HG02884 (cell line): ENCODE measurements at regions not wholly inside any gene's neighbourhood (a gene's known extent, or its start where the extent isn't known, plus 50 kb on each side); places are given as distances from the start of the nearest gene placed in this dataset.
"Not testable (repeated sequence)": the region's sequence is repeated elsewhere in the genome, so short reads cannot be mapped to it uniquely, and the experiment has no call there.

Source experiments
- ATAC-seq: cut with Tn5 transposase; IDR thresholded peaks from one replicate; pipeline ENCODE4 v1.9.1; 2021; ENCODE audit warnings: mild to moderate bottlenecking, moderate library complexity; ENCODE audit not compliant: unreplicated experiment

DNA sequence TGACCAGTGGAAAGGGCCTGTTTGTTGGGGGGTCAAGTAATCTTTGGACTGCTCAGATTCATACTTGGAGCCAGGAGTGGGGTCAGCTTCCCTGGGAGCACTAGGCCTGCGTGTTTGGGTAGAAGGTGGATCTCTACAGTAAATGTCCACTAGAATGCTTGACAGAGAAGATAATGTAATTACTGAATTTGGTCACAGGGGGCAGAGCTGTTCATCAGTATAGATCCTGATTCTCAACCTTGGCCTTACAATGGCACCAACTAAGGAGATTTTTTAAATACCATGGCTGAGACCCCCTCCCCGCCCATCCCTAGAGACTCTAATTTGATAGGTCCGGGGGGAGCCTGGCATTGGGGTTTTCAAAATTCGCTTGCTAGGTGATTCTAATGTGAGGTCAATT, 217.5 kb upstream of the PLXNA2 start:
- no peak for ATAC-seq

DNA sequence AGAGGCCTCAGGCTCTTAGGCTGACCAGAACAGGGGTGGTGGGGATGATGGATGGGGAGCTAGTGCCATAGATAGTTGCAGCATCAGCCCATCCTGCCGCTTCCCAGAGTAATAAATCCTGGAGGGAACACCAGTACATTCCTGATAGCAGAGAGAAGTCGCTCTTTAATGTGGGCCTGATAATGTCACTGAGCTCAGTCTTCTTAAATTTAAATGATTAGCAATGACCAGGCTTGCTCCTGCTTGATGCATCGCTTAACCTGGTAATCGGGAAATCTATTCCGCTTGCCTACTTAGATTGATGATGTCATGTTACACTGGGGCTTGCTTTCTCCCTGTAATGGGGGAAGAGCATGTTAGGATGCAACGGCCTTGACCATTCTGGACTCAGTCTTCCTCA, 218.6 kb upstream of the PLXNA2 start:
- no peak for ATAC-seq

DNA sequence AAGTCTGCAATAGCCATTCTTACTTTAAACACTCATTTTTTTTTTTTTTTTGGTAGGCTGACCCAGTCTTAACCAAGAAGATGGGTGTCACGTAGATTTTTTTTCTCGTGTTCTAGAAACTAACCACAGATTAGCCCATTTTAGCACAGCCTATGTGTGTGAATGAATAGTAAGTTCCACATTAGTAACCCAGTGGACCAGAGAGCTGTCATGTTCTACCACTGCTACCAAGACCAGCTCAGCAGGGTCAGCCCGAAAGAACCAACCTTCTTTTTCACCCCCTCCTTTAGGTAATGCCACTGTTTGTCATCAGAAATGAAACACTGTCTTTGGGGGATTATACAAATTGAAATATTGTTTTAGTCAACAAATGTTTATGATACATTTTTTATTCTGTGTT, 221.1 kb upstream of the PLXNA2 start:
- ATAC-seq = no peak

GRCh38 chr1:208465786-208466590, 221.8 kb upstream of the PLXNA2 start:
- ATAC-seq = no peak

DNA sequence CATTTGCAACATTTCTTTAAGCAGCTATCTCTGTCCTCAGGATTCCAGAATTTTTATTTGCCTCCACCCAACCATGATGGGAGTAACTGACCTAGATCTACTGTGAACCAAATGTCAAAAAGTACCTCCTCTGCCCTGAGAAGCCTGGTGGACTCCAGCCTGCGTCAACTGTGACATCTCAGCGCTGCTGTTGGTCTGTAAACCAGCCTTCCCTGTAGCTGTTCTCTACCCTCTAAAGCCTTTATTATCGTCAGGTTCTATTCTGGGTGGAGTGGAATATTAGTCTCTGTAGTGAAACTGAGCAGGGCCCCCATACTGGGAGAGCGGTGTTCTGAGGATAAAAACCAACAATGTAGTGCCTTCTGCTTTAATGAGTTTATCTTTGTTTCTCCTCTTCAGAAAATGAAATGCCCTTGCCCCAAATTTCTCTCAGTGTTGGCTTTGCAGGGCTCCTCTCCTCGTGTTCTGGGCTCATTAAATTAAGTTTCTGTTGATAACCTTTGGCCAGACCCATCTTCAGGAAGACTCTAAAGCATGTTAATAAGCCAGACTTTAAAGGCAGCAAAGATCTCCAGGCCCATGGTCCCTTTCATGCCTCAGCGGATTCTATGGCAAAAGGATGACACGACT, 223.1 kb upstream of the PLXNA2 start:
- no peak for ATAC-seq

GRCh38 chr1:208475449-208475848, 231.3 kb upstream of the PLXNA2 start:
- no peak for ATAC-seq

GRCh38 chr1:208475951-208476845, 232.0 kb upstream of the PLXNA2 start:
- ATAC-seq = no peak

GRCh38 chr1:208476846-208477170, 232.6 kb upstream of the PLXNA2 start:
- no peak for ATAC-seq

GRCh38 chr1:208479435-208479834, 235.3 kb upstream of the PLXNA2 start:
- no peak for ATAC-seq

- ATAC-seq = no peak
Measured at GRCh38 chr1:208485512-208485911, 241.3 kb upstream of the PLXNA2 start.

DNA sequence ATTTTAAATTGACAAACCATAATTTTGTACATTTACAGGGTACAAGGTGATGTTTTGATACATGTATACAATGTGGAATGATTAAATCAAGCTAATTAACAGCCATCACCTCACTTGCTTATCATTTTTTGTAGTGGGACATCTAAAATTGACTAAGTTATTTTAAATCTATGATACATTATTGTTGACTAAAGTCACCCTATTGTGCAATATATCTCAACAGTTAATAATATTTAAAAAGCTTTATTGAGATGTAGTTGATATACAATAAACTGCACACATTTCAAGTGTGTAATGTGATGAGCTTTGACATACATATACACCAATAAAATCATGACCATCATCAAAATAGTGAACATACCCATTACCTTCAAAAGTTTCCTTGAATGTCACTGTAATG, 242.5 kb upstream of the PLXNA2 start:
- no peak for ATAC-seq

DNA sequence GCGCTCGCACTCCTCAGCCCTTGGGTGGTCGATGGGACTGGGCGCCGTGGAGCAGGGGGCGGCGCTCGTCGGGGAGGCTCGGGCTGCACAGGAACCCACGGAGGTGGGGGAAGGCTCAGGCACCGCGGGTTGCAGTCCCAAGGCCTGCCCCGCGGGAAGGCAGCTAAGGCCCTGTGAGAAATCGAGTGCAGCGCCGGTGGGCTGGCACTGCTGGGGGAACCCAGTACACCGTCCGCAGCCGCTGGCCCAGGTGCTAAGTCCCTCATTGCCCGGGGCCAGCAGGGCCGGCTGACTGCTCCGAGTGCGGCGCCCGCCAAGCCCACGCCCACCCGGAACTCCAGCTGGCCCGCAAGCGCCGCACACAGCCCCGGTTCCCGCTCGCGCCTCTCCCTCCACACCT, 244.2 kb upstream of the PLXNA2 start:
- not testable (repeated sequence) for ATAC-seq

DNA sequence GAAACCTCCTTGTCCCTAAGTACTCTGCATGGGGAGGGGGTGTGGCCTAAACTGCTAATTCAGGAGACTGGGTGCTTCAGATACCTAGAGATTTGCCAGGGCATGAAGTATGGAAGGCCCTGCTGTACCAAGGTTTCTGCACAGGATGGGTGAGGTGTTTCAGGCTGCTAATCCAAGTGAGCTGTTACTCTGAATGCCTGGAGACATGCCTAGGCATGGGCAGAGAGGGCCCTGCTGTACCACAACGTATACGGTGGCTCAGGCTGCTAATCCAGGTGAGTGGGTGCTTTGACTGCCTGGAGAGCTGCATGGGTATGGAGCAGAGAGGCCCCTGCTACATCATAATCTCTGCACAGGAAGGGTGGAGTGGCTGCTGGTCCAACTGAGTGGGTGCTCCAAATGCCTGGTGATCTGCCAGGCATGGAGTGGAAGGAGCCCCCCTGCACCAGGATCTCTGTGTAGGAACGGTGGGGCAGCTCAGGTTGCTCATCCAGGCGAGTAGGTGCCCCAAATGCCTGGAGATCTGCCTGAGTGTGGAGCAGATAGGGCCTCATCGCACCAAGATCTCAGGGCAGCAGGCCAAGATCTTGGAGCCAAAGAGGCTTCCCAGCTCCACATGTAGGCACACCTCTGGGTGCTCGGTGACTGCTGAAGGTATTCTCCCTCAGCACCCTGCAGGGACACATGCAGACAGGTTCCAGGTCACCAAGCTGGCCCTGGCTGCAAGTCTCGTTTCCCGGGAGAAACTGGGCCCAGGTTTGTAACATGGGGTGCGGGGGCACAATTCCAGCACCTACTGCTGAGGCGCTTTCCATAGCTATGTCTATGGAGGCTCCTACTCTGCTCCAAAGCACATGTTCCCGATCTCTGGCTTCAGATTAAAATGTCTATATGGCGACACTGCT, 252.5 kb upstream of the PLXNA2 start:
- ATAC-seq = no peak

DNA sequence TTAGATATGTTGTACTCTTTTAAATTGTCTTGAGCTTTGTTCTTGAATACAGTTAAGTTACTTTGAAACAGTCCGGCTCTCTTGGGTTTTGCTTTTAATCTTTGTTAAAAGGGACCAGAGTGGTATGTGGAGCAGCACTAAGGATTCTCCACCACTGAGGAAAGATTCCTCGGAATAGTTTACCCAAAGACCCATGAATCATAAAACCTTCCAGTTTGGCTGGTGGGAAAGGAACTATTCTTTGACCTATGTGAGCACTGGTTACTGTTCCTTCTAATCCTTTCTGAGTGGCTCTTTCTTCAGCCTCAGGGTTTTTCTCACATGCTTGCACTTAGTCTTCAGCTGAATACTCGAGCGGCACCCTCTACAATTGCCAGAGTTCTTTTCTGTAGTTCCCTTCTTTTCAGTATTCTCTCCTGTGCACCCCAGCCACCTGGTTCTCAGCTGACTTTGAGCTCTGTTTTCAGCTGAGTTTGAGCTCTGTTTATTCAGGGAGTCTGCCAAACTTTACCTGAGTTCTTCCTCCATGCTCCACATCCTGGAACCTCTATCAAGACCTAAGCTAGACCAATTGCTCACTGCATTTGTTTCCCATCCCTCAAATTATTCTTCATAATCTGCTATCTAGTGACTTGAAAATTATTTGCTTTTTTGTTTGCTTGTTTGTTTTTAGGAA, 253.8 kb upstream of the PLXNA2 start:
- no peak for ATAC-seq

GRCh38 chr1:208499026-208499425, 254.8 kb upstream of the PLXNA2 start:
- ATAC-seq = no peak

- no peak for ATAC-seq
Measured at GRCh38 chr1:208499601-208500000, 255.4 kb upstream of the PLXNA2 start.

GRCh38 chr1:208500375-208500774, 256.2 kb upstream of the PLXNA2 start:
- no peak for ATAC-seq

DNA sequence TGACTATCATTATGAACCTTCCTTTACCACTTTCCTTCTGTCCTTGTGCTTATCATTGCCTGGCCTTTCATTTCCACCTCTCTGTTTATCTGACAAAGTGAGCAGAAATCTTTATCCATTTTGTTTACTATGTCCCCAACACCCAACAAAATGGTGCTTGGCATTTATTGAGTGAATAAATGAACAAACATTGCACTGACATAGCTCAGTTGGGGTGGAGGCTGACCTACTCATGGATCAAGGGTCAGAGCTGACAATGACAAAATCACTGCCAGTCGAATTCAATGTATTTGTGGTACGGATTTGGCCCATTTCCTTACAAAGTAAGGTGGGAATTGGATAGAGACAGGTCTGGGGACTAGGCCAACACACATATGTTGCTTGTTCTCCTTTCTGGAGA, 257.4 kb upstream of the PLXNA2 start:
- ATAC-seq = no peak

- ATAC-seq = no peak
Measured at GRCh38 chr1:208503787-208504186, 259.6 kb upstream of the PLXNA2 start.

DNA sequence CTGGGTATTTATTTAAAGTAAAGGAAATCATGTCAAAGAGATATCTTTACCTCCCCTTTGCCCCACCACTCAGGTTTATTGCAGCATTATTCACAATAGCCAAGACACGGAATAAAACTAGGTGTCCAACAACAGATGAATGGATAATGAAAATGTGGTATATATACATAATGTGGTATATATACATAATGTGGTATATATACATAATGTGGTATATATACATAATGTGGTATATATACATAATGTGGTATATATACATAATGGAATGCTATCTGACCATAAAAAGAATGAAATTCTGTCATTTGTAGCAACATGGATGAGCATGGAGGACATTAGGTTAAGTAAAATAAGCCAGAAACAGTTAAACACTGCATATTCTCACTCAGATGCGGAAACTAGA, 262.6 kb upstream of the PLXNA2 start:
- ATAC-seq = no peak
